22Rv1 (cell line): ENCODE measurements at regions not wholly inside any gene's neighbourhood (a gene's known extent, or its start where the extent isn't known, plus 50 kb on each side); places are given as distances from the start of the nearest gene placed in this dataset.
"Not testable (repeated sequence)": the region's sequence is repeated elsewhere in the genome, so short reads cannot be mapped to it uniquely, and the experiment has no call there.

Source experiments
- H3K27ac ChIP-seq: fragments of 450-650 bp; 2 replicates; pipeline ENCODE4 v1.5.1; 2017
- ZFX ChIP-seq: fragments of 450-650 bp; IDR thresholded peaks from 2 replicates; pipeline ENCODE4 v1.6.1; 2017; ENCODE audit warnings: antibody characterized with exemption, borderline replicate concordance
- TF ChIP-seq, protein P1 (sequence below): fragments of 450-650 bp; IDR thresholded peaks from 2 replicates; pipeline ENCODE4 v1.5.1; 2017; ENCODE audit warnings: mild to moderate bottlenecking

DNA sequence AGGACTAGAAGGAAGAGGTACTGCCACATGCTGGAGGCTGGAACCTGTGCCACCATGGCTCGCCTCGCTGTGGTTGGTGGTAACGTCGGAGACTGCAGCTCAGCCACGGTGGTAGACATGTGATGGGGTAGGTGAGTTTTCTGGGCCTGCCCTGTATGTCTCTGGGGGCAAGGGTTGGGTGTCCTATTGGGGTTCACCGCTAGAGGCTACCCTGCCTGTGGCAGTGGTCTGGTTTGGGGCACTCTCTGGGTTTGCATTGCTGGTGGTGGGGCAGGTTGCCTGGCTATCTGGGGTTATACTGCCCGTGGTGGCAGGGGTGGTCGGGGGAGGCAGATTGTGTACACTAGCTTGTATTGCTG, 79.3 kb upstream of the KCNJ18 start:
- TF ChIP-seq, protein P1, sequence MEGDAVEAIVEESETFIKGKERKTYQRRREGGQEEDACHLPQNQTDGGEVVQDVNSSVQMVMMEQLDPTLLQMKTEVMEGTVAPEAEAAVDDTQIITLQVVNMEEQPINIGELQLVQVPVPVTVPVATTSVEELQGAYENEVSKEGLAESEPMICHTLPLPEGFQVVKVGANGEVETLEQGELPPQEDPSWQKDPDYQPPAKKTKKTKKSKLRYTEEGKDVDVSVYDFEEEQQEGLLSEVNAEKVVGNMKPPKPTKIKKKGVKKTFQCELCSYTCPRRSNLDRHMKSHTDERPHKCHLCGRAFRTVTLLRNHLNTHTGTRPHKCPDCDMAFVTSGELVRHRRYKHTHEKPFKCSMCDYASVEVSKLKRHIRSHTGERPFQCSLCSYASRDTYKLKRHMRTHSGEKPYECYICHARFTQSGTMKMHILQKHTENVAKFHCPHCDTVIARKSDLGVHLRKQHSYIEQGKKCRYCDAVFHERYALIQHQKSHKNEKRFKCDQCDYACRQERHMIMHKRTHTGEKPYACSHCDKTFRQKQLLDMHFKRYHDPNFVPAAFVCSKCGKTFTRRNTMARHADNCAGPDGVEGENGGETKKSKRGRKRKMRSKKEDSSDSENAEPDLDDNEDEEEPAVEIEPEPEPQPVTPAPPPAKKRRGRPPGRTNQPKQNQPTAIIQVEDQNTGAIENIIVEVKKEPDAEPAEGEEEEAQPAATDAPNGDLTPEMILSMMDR: no peak
- TF ChIP-seq ZFX: no peak
- no peak overlapping the region for H3K27ac ChIP-seq

DNA sequence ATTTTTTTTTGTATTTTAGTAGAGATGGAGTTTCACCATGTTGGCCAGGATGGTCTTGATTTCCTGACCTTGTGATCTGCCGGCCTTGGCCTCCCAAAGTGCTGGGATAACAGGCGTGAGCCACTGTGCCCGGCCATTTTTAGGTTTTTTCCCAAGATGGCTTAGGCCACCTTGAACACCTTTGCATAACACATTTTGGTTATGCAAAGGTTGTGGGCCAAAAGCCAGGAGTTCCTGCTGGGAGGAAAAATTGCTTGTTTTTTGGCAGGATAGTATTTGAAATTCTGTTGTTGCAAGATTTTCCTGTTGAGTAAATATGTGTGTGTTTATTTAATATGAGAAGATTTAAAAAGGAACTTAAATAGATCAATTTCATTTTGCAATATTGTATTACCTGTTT, 65.3 kb upstream of the KCNJ18 start:
- not testable (repeated sequence) for H3K27ac ChIP-seq
